ENCODE measurements at regions not wholly inside any gene's neighbourhood (a gene's known extent, or its start where the extent isn't known, plus 50 kb on each side); places are given as distances from the start of the nearest gene placed in this dataset.

DNA sequence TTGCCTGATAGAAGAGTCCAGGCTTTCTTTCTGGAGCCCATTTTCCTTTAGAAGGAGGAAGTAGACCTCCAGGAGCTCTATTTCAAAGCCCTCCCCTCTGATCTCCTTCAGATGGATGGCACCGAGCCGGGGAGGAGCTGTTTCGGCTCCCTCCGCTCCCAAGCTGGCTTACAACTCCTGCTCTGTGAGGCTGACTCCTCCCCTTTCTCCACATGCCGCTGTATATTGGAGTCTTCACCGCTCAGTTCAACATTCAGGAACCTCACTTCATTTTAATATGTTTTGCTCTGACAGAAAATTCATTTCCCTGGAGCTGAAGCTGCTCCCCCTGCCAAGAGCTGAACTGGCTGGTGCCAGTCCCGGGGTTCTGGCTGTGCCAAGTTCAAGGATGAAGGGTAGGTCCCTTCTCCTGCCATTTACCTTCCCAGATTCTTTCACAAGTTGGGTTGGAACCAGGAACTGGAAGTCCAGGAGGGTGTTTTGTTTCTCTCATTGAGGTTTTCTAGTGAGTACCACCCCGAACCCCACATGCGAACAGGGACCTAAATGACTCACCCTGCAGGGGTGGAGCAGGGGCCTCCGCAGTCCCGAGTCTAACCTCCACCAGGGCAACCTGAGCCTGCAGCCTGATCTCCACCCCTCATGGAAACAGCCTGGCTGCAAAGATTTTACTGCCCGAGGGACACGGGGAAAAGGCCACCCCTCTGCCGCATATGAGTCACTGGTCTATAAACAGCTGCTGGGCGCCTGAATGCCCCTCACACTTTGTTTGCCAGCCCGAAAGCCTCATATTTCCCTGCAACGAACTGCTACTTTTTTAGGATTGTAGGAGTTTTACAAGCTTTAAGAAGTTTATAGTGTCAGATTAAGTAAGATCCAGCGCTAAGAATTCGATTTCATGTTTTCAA lies 68.6 kb upstream of the FOXA2 start:
- no peak for DNase-seq

DNA sequence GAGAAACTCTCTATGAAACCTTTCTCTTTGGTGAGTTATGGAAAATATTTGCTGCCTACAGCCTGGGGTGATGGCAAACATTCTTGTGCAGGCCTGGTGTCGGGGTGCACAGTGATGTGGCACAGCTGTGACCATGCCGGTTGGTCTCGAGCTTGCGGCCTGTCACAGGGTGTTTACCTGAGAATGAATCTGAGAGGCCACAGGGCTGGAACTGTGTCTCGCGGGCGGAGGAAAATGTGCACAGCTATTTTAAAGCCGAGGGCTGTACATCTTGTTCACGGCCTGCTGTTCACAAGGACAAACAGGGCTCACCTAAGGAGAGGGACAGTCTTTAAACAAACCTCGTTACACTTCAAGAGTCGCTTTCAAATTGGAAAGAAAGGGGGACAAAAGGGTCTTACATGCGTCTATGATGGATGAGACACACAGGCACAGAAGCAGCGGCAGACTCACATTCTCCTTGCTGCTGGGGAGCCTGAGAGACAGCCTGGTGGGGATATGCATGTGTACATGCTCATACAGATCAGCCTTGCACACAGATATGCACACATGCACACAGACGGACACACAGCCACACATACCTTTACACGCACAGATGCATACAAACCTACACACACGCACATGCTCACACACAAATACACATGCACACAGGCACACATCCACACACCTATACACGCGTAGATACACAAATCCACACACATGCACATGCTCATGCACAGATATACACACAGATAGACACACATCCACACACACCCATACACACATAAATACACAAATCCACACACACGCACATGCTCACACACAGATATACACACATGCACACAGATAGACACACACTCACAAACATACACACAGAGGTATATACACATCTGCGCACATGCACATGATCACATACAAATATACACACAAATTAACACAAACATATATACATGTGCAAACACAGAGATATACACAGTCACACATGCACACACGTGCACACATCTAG lies 69.6 kb upstream of the FOXA2 start:
- no peak for DNase-seq

- no peak for DNase-seq
Observed at GRCh38 chr20:22663528-22664025, 79.2 kb upstream of the FOXA2 start.

DNA sequence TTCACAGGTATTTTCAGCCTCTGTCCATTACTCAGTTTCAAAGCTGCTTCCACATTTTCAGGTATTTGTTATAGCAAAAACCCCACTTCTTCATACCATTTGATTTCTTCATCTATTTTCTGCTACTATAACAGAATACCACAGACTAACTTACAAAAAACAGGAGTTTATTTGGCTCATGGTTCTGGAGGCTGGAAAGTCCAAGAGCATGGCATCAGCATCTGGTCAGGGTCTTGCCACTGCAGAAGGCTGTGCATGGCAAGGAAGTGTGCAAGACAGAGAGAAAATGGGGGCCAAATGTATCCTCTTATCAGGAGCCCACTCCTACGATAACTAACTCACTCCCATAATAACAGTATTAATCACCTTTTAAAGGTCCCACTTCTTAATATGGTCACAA lies 82.8 kb upstream of the FOXA2 start:
- no peak for DNase-seq

DNA sequence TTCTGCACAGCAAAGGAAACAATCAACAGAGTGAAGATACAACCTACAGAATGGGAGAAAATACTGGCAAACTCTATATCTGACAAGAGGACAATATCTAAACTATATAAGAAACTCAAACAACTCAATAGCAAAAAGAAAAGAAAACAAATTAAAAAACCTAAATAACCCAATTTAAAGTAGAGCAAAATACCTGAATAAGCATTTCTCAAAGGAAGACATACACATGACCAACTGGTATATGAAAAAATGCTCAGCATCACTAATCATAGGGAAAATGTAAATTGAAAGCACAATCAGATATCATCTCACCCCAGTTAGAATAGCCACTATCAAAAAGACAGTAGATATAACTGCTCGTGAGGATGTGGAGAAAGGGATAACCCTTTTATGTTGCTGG lies 87.8 kb upstream of the FOXA2 start:
- DNase-seq = no peak

GRCh38 chr20:22673467-22673866 lies 89.1 kb upstream of the FOXA2 start:
- no peak for DNase-seq

DNA sequence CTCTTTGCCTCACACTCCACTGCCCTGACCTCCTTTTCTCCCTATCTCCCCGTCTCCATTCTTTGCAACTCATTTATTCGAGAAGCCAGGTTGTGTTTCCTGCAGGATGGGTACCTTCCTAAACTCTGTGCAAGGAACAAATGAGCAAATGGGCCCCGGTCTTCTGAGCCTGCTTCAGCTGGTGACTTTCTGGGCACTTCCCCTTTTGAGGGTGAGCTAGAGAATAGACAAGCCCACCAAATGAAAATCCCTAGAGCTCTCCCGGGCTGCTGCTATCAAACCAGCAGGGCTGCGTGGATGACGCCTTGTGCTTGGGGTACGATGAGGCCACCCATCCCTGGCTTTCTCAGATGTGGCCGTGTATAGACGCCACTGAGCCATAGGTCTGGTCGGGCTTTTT lies 91.0 kb upstream of the FOXA2 start:
- peak in 2 of 4 experiments; percentile 6 to 7 for DNase-seq

DNA sequence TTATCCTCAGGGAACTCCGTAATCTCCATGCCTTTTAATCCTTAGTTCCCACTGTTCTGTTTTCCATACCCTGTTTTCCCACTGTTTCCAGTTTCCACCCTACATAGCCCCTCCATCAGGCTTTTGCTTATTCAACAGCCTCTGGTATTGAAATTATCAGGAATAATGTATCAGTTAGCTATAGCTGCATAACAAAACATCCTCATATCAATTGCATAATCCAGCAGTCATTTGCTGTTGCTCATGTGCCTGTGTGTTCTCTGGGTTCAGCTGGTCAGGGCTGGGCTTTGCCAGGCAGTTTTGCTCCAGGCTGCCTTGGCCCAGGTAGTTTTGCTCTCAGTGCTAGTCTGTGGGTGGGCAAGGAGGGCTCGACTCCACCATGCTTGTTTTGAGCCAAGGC lies 94.3 kb upstream of the FOXA2 start:
- no peak for DNase-seq

DNA sequence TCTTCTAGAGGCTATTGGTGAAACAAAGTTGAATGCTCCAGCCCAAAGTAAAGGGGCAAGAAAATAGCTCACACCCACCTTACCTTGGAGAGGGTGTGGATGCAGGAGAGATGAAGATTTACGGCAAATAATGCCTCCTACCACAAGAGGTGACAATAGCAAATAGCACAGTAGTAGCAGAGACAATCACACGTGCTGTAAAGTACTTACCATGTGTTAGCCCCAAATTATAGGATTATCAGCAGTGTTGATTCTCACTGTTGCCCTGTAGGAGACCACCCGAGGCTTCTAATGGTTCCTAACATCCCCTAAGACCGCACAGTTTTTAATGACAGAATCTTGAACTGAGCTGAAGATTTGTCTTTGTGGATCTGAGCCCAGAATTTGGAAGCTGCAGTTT lies 94.8 kb upstream of the FOXA2 start:
- DNase-seq = no peak

DNA sequence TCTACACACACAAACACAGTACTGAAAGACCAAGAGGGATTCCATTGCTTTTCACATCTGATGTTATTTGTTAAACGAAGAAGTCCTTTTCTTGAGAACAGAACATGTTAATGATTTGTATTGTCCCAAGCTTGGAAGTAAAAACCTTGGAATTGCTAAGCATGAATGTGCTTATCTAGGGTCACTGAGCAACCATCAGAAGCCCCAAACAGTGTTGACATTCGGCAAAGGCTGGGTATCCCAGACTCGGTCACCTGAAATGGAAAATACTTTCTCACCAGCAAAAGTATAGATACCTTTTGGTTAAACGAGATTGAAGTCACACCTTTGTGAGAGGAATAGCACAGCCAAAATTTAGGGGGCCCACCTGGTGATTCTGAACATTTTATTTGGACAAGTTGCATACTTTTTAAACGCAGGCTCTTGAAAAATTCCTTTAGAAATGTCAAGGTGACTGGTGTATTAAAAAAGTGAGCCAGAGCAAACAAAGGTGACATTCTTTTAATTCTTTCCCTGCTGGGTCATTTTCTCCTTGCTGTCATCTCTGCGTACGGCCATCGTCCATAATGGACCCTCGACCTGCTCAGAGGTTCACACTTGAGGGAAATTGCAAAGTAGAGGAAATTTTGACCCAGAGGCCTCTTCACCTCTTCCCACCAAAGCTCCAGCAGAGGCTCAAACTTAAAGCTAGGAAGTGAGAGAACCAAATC lies 95.8 kb upstream of the FOXA2 start:
- no peak for DNase-seq

DNA sequence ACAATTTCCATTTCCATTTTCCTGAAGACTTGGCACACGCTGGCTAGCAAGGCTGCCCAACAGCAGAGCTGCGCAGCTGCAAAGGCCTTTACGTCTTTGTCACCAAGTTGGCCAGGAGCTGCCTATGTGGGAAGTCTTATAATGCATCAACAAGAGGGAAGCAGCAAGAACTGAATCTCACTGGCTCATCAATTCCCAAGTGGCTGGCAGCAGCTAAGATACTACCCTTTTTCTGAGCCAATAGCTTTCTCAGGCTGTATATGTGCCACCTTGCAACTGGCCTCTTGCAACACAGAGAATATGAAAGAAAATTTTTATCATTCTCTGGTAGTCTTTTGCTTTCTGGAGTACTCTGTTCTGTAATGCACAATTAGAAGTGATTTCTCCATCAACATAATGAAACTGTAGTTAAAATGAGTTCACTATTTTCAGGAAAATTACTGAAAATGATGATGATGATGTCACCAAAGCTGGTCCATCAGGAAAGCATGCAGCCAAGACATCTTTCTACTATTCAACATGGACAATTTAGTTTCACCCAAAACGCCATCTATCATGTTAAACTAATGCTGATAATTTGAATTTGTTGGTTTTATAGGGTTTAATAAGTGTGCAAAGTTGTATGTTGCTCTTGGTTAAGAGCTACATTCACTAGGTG lies 97.3 kb upstream of the FOXA2 start:
- peak; percentile 9 to 36 (median 18) for DNase-seq

DNA sequence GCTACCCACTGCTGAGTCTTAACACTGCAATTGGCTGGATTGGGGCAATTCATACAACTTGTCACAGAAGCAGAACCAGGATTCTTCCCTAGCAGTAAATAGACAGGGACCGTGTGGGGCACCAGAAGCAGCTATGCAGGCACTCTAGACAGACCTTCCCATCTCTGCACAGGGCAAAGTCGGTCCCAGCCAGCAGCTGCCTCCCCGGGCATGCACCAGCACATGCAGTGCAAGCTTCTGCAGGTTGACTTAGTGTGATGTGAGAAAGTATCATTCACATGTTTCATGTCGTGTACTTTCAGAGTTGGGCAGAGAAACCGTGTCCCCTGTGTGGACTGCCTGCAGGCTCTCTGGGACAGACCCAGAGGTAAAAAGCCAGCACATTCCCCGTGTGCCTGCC lies 98.0 kb upstream of the FOXA2 start:
- no peak for DNase-seq

DNA sequence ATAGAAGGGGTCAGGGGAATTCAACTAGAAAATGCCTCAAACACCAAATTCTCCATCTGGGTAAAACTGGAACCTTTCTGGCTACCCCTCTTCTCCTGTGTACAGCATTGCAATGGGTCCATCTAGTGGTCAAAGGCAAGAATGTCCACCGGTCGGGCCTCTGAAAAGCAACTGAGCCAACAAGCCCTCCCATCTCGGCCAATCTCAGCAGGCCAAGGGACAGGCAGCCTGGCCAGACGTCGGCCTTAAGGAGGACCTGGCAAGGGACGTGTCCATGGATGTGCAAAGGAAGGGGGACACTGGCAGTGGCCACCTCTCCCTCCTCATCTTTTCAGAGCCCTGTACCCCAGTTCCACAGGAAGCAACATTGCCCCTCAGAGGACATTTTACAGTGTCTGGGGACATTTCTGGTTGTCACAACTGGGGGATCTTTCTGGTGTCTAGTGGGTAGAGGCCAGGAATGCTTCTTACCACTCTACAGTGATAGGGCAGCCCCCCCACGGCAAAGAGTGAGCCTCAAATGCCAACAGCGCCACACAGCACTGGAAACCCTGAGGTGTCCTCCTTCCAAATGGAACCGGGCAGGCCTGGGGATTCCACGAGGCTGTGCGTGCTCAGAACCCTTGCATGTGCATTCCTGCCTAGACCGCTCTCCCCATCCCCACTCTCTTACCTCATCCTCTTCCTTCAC lies 99.8 kb upstream of the FOXA2 start:
- peak; percentile 70 to 84 (median 75) for DNase-seq

DNA sequence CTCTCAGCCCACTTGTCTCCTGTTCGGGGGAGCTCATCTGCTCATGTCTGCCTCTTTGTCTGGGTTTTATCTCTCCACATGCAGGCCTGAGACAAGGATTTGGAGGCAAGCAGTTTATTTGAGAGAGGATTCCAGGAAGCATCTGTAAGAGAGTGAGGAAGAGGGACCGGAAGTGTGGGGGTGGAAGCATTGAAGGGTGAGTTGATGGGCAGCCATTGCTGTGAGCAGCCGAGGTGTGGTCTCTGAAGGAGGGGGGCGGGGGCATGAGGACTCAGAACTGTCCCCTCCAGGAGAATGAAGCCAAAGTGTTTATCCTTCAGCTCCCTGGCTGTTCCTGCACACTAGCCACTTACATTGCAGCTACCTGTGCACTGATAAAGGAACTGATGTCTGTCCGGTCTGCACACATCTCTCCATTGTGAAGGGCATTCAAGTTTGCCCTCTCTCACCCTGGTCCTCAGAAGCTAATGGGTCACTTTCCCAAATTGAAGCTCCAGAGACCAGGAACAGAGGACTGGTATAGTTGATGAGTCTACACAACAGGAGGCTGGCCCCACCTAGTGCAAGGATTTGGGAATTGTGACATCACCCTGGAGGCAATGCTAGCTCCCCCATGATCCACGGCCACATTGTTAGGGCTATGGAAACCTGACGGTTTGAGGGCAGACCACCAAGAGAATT lies 100.5 kb upstream of the FOXA2 start:
- DNase-seq = peak in 1 of 4 experiments; percentile 2

GRCh38 chr20:22686097-22686496 lies 101.7 kb upstream of the FOXA2 start:
- DNase-seq = peak; percentile 45 to 65 (median 54)

DNA sequence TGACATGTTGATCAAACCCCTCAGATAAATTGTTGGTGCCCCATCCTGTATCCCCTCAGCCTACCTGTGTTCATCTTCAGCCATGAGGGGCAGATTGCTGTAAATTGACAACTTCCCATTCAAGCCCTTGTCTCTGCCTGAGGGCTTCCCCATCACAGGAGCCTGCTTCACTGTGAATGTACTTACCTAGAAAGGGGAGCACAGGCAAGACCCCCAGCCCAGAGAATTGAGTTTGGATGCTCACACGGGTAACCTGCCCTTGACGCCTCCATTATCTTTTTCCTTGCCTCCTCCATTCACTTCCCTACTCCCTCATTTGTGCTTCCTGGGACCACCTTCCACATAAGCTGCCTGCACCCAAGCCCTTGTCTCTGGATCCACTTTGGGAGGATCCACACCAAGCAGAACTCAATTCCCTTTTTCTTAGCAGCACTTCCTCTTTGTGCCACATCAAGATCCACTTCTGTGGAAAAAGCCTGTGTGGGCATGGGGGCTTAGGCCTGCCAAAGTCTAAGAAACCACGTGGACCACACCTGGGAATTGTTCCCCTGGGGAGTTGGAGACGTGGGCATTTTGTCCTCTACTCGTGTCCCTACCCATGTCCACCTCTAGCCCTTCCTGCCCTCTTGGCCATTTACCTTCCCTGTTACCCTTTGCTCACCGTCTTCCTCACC lies 103.4 kb upstream of the FOXA2 start:
- peak; percentile 17 to 61 (median 49) for DNase-seq

- DNase-seq = peak; percentile 25 to 54 (median 44)
Observed at GRCh38 chr20:22688485-22688884, 104.1 kb upstream of the FOXA2 start.

- DNase-seq = no peak
Observed at GRCh38 chr20:22689266-22689665, 104.9 kb upstream of the FOXA2 start.

DNA sequence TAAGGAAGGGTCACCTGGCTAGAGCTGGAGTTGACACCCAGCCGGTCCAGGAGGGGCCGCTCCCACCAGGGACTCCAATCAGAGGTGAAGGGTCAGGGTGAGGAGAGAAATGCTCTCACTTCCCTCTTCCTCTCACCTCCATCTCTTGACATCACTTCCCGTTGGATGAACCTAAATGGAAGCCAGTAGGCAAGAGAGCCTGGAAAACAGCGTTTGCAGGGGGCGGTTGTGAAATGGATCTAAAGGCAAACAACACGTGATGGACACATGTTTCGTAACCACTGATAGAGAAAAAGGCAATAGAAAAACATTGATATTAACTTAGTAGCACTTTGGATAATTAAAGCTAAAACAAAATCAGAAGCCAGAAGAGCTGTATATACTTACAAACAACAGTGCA lies 105.6 kb upstream of the FOXA2 start:
- peak in 2 of 4 experiments; percentile 5 to 11 for DNase-seq

DNA sequence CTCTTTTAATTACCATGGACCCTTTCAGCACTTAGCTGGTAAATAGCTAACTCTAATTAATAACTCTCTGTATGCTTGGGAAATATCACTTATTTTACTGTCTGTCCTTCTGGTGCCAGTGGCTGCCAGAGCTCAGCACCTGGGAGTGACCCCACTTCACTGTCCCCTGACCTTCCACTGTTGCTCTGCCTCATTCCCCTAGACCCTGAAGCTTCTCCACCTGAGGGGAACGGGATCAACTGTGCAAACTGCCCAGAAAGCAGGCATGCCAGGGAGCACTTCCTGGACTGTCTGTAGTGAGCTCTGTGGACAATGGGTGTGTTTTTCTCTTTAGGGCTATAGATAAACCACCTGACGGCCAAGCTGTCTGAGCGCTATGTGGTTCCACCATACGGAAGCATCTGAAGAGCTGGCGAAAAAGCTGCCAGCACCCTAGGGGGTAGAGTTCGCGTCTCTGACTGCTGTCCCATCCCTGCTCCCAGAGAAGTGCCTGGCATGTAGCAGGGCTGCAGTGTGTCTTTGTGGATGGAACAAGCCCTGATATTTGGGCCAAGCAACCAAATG lies 106.3 kb upstream of the FOXA2 start:
- DNase-seq = no peak
